ENCODE measurements at regions not wholly inside any gene's neighbourhood (a gene's known extent, or its start where the extent isn't known, plus 50 kb on each side); places are given as distances from the start of the nearest gene placed in this dataset.

DNA sequence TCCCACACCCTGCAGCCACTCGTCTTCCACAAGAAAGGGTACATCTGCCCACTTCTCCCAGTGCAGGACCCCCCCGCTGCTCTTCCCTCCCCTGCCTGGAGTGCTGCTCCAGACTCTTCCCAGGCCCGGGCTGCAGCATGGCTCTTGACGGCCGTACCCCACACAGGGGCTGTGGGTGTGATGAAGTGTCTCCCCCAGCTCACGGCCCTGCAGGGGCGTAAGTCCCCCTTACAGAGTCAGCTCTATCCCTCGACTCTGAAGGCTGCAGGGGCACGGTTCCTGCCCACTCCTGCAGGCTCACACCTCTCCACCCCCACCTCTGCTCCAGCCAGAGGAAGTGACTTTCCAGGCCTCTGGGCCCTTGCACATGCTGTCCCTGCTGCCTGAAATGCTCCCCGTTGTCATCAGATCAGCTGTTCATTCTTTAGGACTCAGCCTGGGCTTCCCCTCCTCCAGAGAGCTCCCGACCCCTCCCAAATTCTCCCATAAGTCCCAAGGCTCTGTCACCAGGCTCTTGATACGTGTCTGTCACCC lies 180.6 kb upstream of the IER5L start:
- DNase-seq (ENCODE audit: low read depth), result no peak
- TF ChIP-seq, protein P1, sequence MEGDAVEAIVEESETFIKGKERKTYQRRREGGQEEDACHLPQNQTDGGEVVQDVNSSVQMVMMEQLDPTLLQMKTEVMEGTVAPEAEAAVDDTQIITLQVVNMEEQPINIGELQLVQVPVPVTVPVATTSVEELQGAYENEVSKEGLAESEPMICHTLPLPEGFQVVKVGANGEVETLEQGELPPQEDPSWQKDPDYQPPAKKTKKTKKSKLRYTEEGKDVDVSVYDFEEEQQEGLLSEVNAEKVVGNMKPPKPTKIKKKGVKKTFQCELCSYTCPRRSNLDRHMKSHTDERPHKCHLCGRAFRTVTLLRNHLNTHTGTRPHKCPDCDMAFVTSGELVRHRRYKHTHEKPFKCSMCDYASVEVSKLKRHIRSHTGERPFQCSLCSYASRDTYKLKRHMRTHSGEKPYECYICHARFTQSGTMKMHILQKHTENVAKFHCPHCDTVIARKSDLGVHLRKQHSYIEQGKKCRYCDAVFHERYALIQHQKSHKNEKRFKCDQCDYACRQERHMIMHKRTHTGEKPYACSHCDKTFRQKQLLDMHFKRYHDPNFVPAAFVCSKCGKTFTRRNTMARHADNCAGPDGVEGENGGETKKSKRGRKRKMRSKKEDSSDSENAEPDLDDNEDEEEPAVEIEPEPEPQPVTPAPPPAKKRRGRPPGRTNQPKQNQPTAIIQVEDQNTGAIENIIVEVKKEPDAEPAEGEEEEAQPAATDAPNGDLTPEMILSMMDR (conservative IDR thresholded peaks at IDR 0.05; ENCODE audit: control insufficient read depth, insufficient read depth, low read depth, low read length), result no peak
- H3K4me3 ChIP-seq (ENCODE audit: control insufficient read depth, low read depth, low read length), result no peak overlapping the region

DNA sequence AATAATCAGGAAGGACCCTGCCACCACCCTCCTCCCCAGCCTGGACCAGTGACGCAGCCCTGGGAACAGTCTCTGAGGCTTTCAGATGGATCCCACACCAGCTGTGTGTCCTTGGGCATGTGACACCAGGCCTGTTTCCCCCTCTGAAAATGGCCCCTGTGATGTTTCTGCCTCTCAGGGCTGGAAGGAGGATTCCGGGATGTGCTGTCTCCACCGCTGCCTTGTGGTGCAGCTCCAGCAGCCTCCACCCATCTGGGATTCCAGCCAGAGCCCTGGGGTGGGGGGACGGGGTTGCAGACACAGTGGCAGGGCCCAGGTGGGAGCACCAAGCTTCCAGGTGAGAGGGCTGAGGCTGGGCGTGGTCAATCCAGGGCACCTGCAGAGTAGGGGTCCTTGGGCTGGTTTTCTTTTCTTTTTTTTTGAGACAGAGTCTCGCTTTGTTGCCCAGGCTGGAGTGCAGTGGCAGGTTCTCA lies 179.7 kb upstream of the IER5L start:
- H3K4me3 ChIP-seq (ENCODE audit: control insufficient read depth, low read depth, low read length), result no peak overlapping the region
- no peak for DNase-seq (ENCODE audit: low read depth)
- TF ChIP-seq, protein P1 (conservative IDR thresholded peaks at IDR 0.05; ENCODE audit: control insufficient read depth, insufficient read depth, low read depth, low read length), result no peak

DNA sequence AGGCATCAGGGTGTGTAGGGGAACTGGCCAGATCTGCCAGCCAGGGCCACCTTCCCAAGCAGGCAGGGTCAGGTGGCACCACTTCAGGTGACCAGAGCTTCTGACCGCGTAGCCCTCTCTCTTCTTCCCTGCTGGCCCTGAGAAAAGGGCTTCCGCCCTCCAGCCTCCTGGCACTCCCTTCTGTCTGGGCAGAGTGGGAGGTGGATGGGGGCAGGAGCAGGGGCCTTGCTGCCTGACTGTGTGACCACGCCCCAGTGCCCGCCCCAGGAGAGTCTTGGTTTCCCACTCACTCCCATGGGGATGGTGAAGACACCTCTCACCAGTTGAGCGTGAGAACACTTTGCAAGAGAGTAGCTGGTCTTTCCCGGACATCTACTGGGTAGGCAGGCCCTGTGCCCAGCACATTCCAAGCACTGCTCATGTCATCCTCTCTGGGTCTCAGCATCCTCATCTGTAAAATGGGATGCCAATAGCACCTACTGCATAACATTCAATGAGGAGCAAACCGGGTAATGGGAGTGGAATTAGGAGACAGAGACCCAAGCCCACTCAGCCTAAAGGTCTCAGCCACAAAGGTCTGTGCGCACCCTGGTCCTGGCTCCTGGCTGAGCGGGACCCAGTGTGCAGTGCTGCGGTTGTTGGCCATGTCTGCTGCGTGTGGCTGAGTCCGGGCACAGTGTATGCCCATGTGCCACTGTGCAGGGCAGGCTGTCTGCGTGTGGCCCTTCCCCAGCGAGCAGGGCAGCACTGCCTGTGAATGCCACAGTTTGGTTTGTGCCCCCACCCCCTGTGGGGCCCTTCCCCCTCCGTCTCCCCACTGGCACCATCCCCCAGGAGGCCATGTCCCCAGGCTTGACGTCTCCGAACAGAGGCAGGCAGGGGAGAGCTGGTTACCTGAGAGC lies 179.1 kb upstream of the IER5L start:
- no peak overlapping the region for H3K4me3 ChIP-seq (ENCODE audit: control insufficient read depth, low read depth, low read length)
- TF ChIP-seq, protein P1 (conservative IDR thresholded peaks at IDR 0.05; ENCODE audit: control insufficient read depth, insufficient read depth, low read depth, low read length), result no peak

DNA sequence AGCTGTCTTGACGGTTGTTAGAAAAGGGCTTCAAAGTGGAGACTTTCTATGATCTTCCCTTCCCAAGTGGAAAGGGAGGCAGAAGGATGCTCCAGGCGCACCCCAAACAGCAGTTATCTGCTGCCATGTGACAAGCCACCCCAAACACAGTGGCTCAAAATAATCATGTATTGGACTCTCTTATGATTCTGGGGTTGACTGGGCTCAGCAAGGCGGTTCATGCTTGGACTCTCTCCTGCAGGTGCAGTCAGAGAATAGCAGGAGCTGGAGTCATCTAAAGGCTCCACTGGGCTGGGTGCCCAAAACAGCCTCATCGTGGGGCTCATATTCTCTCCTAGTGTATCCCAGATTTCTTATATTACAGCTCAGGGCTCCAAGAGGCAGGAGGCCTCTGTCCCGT lies 177.6 kb upstream of the IER5L start:
- no peak overlapping the region for H3K4me3 ChIP-seq (ENCODE audit: control insufficient read depth, low read depth, low read length)
- TF ChIP-seq, protein P1 (conservative IDR thresholded peaks at IDR 0.05; ENCODE audit: control insufficient read depth, insufficient read depth, low read depth, low read length), result no peak
- DNase-seq (ENCODE audit: low read depth), result no peak

More for the DNA sequence above, 179.1 kb upstream of the IER5L start:
- DNase-seq (ENCODE audit: low read depth), result no peak

DNA sequence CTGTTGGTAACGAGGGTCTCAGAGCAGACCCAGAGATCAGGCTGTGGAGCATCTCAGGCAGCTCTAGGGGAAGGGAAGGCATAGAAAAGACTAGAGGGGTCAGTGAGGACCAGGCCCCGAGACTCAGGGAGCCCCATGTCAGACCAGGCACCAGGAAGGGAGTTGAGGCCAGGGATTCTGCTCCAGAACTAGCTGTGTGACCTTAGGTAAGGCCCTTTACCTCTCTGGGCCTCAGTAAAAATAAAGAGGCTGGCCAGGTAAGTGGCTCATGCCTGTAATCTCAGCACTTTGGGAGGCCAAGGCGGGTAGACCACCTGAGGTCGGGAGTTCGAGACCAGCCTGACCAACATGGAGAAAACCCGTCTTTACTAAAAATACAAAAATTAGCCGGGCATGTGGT lies 176.4 kb upstream of the IER5L start:
- no peak for DNase-seq (ENCODE audit: low read depth)
- no peak overlapping the region for H3K4me3 ChIP-seq (ENCODE audit: control insufficient read depth, low read depth, low read length)
- TF ChIP-seq, protein P1 (conservative IDR thresholded peaks at IDR 0.05; ENCODE audit: control insufficient read depth, insufficient read depth, low read depth, low read length), result no peak

DNA sequence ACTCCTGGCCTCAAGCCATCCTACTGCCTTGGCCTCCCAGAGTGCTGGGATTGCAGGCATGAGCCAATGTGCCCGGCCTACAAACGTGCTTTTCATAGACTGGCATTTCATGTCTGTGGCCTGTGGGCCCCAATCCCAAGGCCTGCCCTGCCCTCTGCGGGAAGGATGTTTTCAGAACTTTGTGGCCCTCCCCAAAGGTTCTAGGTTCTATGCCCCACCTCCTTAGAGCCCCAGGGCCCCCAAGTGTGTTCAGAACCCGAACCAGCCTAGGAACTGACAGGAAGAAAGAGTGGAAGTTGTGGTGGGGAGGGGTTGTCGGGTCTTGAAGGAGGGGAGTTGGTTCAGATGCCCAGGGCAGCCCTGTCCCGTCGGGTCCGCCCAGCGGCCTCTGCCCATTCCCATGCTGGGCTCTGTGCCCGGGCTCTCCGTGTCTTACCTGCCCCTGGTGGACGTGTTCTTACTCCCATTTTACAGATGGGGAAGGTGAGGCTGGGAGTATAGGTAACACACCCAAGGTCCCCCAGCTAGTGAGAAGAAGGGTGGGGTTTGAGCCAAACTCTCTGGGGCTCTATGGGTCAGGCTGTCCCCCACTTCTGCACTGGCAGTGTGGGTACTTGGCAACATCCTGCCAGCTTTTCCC lies 175.8 kb upstream of the IER5L start:
- no peak overlapping the region for H3K4me3 ChIP-seq (ENCODE audit: control insufficient read depth, low read depth, low read length)
- TF ChIP-seq, protein P1 (conservative IDR thresholded peaks at IDR 0.05; ENCODE audit: control insufficient read depth, insufficient read depth, low read depth, low read length), result no peak
- no peak for DNase-seq (ENCODE audit: low read depth)

Measured in fibroblast of mammary gland (primary cell).